Subcutaneous abdominal adipose tissue (tissue), 5 donors: ENCODE measurements at regions not wholly inside any gene's neighbourhood (a gene's known extent, or its start where the extent isn't known, plus 50 kb on each side); places are given as distances from the start of the nearest gene placed in this dataset.
"Not testable (repeated sequence)": the region's sequence is repeated elsewhere in the genome, so short reads cannot be mapped to it uniquely, and the experiment has no call there.

Experiments used
- H3K27ac ChIP-seq: one replicate; pipeline ENCODE4 v1.7.0; 2013; ENCODE audit warnings: low read depth, mild to moderate bottlenecking, inconsistent platforms, low read length, moderate library complexity
- H3K27me3 ChIP-seq, 5 donors: one replicate each; pipeline ENCODE4 v1.7.0; 2013; ENCODE audit warnings: low read length in 5 of 5, inconsistent platforms in 1 of 5; ENCODE audit not compliant: control insufficient read depth in 5 of 5, insufficient read depth in 4 of 5
- H3K36me3 ChIP-seq, 5 donors: one replicate each; pipeline ENCODE4 v1.7.0; 2013; ENCODE audit warnings: low read length in 5 of 5; ENCODE audit not compliant: control insufficient read depth in 5 of 5, insufficient read depth in 5 of 5
- H3K4me1 ChIP-seq, 5 donors: one replicate each; pipeline ENCODE4 v1.7.0; 2013; ENCODE audit warnings: low read length in 5 of 5, mild to moderate bottlenecking in 3 of 5, moderate library complexity in 1 of 5; ENCODE audit not compliant: control insufficient read depth in 5 of 5, insufficient read depth in 5 of 5
- H3K4me3 ChIP-seq, 5 donors: one replicate each; pipeline ENCODE4 v1.7.0; 2013; ENCODE audit warnings: low read length in 5 of 5, low read depth in 1 of 5
- H3K9ac ChIP-seq, 5 donors: one replicate each; pipeline ENCODE4 v1.7.0; 2013; ENCODE audit warnings: low read length in 5 of 5, mild to moderate bottlenecking in 4 of 5, moderate library complexity in 3 of 5
- H3K9me3 ChIP-seq, 5 donors: one replicate each; pipeline ENCODE4 v1.7.0; 2013; ENCODE audit warnings: low read length in 5 of 5; ENCODE audit not compliant: control insufficient read depth in 5 of 5
- donor health status: healthy.
- donor health status: healthy.
- donor health status: healthy.
- donor health status: healthy.
- donor health status: healthy.

DNA sequence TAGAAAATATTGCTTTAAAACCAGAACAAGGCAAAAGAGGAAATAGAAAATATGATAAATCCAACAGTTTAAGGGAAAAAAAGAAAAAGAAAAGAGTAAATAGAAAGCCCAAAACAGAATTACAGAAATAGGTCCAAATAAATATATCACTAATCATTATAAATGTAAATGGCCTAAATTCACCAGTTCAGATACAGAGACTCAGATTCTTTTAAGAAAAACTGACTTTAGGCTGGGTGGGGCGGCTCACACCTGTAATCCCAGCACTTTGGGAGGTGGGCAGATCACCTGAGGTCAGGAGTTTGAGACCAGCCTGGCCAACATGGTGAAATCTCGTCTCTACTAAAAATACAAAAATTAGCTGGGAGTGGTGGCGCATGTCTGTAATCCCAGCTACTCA is 79.7 kb upstream of the RASGRP1 start:
- not testable (repeated sequence) for H3K4me3 ChIP-seq, H3K9ac ChIP-seq, H3K27me3 ChIP-seq, H3K27ac ChIP-seq, H3K9me3 ChIP-seq, H3K36me3 ChIP-seq, H3K4me1 ChIP-seq

DNA sequence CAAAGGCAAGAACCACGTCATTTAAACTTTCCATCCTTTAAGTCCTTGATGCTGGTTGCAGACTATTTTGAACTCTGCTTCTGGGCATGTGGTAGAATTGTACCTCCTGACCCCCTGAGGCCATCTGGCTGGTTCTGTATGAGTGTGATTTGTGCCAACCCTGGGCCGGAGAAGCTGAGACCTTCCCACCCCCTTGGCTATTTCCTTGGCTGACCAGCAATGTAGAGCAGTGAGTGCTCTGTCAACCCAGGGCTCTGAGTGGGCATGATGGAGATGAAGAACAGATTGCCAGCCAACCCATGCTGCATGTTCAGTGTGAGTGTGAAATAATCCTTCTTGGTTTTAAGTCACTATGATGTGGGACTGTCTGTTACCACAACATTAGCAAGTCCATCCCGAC is 82.1 kb upstream of the RASGRP1 start:
- Histone ChIP-seq H3K27me3 (no peaks in the 10 kb centered on the region), H3K4me1 (no peaks in the 10 kb centered on the region), H3K27ac (no peak overlapping the region), H3K9me3 (peaks cover 0 to 6% (median 0%) of the 10 kb centered on the region in 5 donors), H3K9ac (no peak overlapping the region), H3K4me3 (no peak overlapping the region), H3K36me3 (no peaks in the 10 kb centered on the region)

DNA sequence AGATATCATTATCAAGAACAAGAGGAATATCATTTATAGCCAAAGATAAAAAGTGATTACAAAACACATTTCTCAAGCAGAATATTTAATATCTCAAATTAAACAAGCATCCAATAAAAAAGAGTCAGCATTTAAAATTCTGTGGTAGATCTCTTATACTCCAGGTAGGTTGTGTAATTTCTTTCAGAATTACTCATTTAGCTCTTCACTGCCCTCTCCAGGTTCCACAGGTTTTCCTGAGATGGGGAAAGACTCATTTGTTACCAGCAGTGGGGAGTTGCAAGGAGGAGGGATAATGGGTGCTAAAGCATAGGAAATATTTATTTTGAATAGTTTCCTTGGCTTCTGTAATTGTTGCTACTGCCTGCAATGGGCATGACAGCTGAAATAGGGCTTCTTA is 83.1 kb upstream of the RASGRP1 start:
- H3K9me3 ChIP-seq = peaks cover 0 to 6% (median 0%) of the 10 kb centered on the region in 5 donors
- H3K27me3 ChIP-seq = no peaks in the 10 kb centered on the region
- H3K4me1 ChIP-seq = no peaks in the 10 kb centered on the region
- H3K27ac ChIP-seq = no peak overlapping the region
- H3K9ac ChIP-seq = no peak overlapping the region
- H3K36me3 ChIP-seq = no peaks in the 10 kb centered on the region
- H3K4me3 ChIP-seq = no peak overlapping the region

- H3K27me3 ChIP-seq = no peaks in the 10 kb centered on the region
- H3K27ac ChIP-seq = no peak overlapping the region
- no peaks in the 10 kb centered on the region for H3K36me3 ChIP-seq
- H3K4me1 ChIP-seq = no peaks in the 10 kb centered on the region
- H3K9me3 ChIP-seq = peaks cover 0 to 6% (median 0%) of the 10 kb centered on the region in 5 donors
- no peak overlapping the region for H3K4me3 ChIP-seq
- H3K9ac ChIP-seq = no peak overlapping the region
Measured at GRCh38 chr15:38648121-38648843, 83.7 kb upstream of the RASGRP1 start.

DNA sequence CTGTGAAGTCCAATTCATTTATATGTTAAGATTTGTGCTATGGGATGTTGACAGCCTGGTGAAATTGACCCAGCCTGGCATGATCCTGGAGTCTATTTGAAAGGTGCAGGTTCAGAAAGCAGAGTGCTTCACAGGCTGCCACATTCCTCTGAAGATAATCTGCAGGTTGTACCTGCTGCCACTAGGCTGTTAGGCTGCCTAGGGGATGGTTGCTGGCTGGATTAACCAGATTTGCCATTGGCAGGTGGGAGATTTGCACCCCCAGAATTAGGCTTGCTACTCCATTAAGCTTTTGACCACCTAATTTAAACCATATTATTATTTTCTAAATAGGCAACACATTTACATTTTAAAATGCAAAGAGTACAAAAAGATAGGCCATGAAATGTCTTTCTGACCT is 85.8 kb upstream of the RASGRP1 start:
- H3K4me3 ChIP-seq = no peak overlapping the region
- H3K27ac ChIP-seq = no peak overlapping the region
- H3K36me3 ChIP-seq = no peaks in the 10 kb centered on the region
- no peaks in the 10 kb centered on the region for H3K27me3 ChIP-seq
- peaks cover 0 to 2% (median 0%) of the 10 kb centered on the region in 5 donors for H3K9me3 ChIP-seq
- no peaks in the 10 kb centered on the region for H3K4me1 ChIP-seq
- no peak overlapping the region for H3K9ac ChIP-seq

GRCh38 chr15:38650936-38651327 is 86.3 kb upstream of the RASGRP1 start:
- no peak overlapping the region for H3K4me3 ChIP-seq
- no peaks in the 10 kb centered on the region for H3K4me1 ChIP-seq
- no peak overlapping the region for H3K27ac ChIP-seq

GRCh38 chr15:38651328-38652038 is 86.9 kb upstream of the RASGRP1 start:
- Histone ChIP-seq H3K27ac (no peak overlapping the region), H3K4me1 (no peaks in the 10 kb centered on the region), H3K36me3 (no peaks in the 10 kb centered on the region), H3K27me3 (no peaks in the 10 kb centered on the region), H3K9ac (no peak overlapping the region), H3K4me3 (no peak overlapping the region), H3K9me3 (no peaks in the 10 kb centered on the region)

More at GRCh38 chr15:38650936-38651327, 86.3 kb upstream of the RASGRP1 start:
- Histone ChIP-seq H3K36me3 (no peaks in the 10 kb centered on the region), H3K27me3 (no peaks in the 10 kb centered on the region), H3K9ac (no peak overlapping the region), H3K9me3 (no peaks in the 10 kb centered on the region)

DNA sequence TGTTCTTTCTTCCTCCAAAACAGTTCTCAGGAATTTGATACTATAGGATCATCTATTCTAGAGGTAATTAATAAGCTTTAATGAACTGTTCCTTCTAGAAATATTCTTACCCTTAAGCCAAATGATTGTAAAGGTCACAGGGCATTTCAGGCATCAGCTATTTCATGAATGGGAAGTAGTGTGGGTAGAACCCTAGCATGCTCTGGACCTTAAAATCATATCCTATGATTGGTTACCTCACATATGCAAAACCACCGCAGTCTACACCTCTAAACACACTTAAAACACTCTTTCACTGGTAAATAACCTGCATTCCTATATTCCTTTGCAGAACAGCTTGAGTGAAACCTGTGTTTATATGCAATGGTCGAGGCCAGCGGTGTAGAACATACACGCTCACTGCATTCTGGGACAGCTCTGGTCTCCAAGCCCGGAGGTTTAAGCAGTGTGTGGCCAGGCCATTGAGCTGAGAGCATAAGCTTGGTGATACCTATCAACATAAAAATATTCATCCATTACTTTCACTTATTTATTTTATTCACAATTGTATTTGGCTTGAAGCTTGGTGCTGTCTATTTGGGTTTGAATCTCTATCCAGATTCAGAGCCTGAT is 87.7 kb upstream of the RASGRP1 start:
- Histone ChIP-seq H3K4me3 (no peak overlapping the region), H3K9me3 (no peaks in the 10 kb centered on the region), H3K27me3 (no peaks in the 10 kb centered on the region), H3K9ac (no peak overlapping the region), H3K4me1 (no peaks in the 10 kb centered on the region), H3K27ac (no peak overlapping the region), H3K36me3 (no peaks in the 10 kb centered on the region)

- Histone ChIP-seq H3K9me3 (no peaks in the 10 kb centered on the region), H3K27me3 (no peaks in the 10 kb centered on the region), H3K4me1 (no peaks in the 10 kb centered on the region), H3K4me3 (no peak overlapping the region), H3K36me3 (no peaks in the 10 kb centered on the region), H3K9ac (no peak overlapping the region), H3K27ac (no peak overlapping the region)
Measured at GRCh38 chr15:38652998-38653397, 88.4 kb upstream of the RASGRP1 start.

DNA sequence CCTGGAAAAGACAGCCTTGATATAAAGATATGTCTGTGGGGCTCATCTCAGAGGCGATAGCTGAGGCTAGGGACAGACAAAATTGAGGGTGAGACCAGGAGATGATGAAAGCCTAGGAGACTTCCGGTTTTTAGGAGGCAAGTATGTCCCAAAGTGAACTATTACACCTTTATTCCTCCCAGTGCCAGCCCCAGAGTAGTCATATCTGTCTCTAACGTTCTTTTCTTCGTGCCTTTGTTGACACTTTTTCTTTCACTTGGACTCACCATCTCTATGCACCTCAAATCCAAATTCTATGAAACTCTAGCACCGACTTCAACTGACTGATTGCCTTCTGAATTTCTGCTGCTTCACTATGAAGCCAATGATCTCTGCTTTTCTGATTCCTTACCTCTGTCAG is 93.8 kb upstream of the RASGRP1 start:
- H3K36me3 ChIP-seq = no peaks in the 10 kb centered on the region
- no peaks in the 10 kb centered on the region for H3K27me3 ChIP-seq
- no peak overlapping the region for H3K27ac ChIP-seq
- H3K9ac ChIP-seq = no peak overlapping the region
- H3K9me3 ChIP-seq = no peaks in the 10 kb centered on the region
- no peaks in the 10 kb centered on the region for H3K4me1 ChIP-seq
- no peak overlapping the region for H3K4me3 ChIP-seq
